ENCODE measurements at regions not wholly inside any gene's neighbourhood (a gene's known extent, or its start where the extent isn't known, plus 50 kb on each side); places are given as distances from the start of the nearest gene placed in this dataset.

GRCh38 chr11:134535029-134536025 is 123.3 kb upstream of the B3GAT1 start:
- no peak for DNase-seq

GRCh38 chr11:134533511-134533910 is 121.5 kb upstream of the B3GAT1 start:
- DNase-seq: no peak

- no peak for DNase-seq
Measured at GRCh38 chr11:134532921-134533421, 120.9 kb upstream of the B3GAT1 start.

- DNase-seq: no peak
Measured at GRCh38 chr11:134532131-134532920, 120.3 kb upstream of the B3GAT1 start.

- no peak for DNase-seq
Measured at GRCh38 chr11:134531327-134532130, 119.5 kb upstream of the B3GAT1 start.

- no peak for DNase-seq
Measured at GRCh38 chr11:134530636-134531326, 118.7 kb upstream of the B3GAT1 start.

- no peak for DNase-seq
Measured at GRCh38 chr11:134529212-134530096, 117.4 kb upstream of the B3GAT1 start.

GRCh38 chr11:134528453-134528852 is 116.4 kb upstream of the B3GAT1 start:
- DNase-seq: no peak

- DNase-seq: no peak
Measured at GRCh38 chr11:134527382-134528243, 115.6 kb upstream of the B3GAT1 start.

- no peak for DNase-seq
Measured at GRCh38 chr11:134524896-134525845, 113.1 kb upstream of the B3GAT1 start.

- DNase-seq: no peak
Measured at GRCh38 chr11:134524201-134524600, 112.2 kb upstream of the B3GAT1 start.

- DNase-seq: no peak
Measured at GRCh38 chr11:134522782-134523570, 110.9 kb upstream of the B3GAT1 start.

GRCh38 chr11:134521452-134522289 is 109.6 kb upstream of the B3GAT1 start:
- no peak for DNase-seq

- DNase-seq: no peak
Measured at GRCh38 chr11:134521001-134521400, 109.0 kb upstream of the B3GAT1 start.

GRCh38 chr11:134519788-134520187 is 107.7 kb upstream of the B3GAT1 start:
- no peak for DNase-seq

- no peak for DNase-seq
Measured at GRCh38 chr11:134519390-134519750, 107.3 kb upstream of the B3GAT1 start.
